HEK293 (cell line): ENCODE measurements at regions not wholly inside any gene's neighbourhood (a gene's known extent, or its start where the extent isn't known, plus 50 kb on each side); places are given as distances from the start of the nearest gene placed in this dataset.
"Not testable (repeated sequence)": the region's sequence is repeated elsewhere in the genome, so short reads cannot be mapped to it uniquely, and the experiment has no call there.

Experiments used
- CTCF ChIA-PET: fragments of 350-600 bp; formaldehyde crosslinking; extraction: SDS; loops from one replicate; lab custom pipeline; 2021; ENCODE audit warnings: antibody characterized with exemption; lab: Yijun Ruan, JAX
- POLR2A ChIA-PET: fragments of 300-600 bp; formaldehyde crosslinking; extraction: SDS; loops from one replicate; lab custom pipeline; 2020; ENCODE audit warnings: antibody characterized with exemption, inconsistent platforms; lab: Yijun Ruan, JAX
- H3K27ac ChIP-seq: fragments of 200-500 bp; sonication (Bioruptor generic); 2 replicates; pipeline ENCODE4 v1.5.1; 2014; ENCODE audit warnings: low read depth, low read length, control low read depth, inconsistent platforms; ENCODE audit errors: extremely low read depth
- H3K36me3 ChIP-seq, 2 experiments: fragments of 200-500 bp in 1 of 2; sonication (Bioruptor generic) in 1 of 2; 1 replicate in 1 of 2; 2 replicates in 1 of 2; pipeline ENCODE4 v1.5.1; 2014 to 2017; ENCODE audit warnings: inconsistent platforms in 2 of 2, low read length in 2 of 2; ENCODE audit not compliant: control insufficient read depth in 2 of 2, insufficient read depth in 1 of 2
- H3K4me1 ChIP-seq: fragments of 200-500 bp; sonication (Bioruptor generic); 2 replicates; pipeline ENCODE4 v1.5.1; 2014; ENCODE audit warnings: mild to moderate bottlenecking, low read length, inconsistent platforms; ENCODE audit not compliant: control insufficient read depth, insufficient read depth
- H3K4me3 ChIP-seq: 2 replicates; pipeline ENCODE4 v1.5.1; 2011; ENCODE audit warnings: low read depth, mild to moderate bottlenecking, control low read depth, low read length, moderate library complexity
- H3K9me3 ChIP-seq: fragments of 200-500 bp; sonication (Bioruptor generic); 2 replicates; pipeline ENCODE4 v1.5.1; 2014; ENCODE audit warnings: low read depth, low read length, inconsistent platforms; ENCODE audit not compliant: control insufficient read depth, insufficient read depth
- ELK4 ChIP-seq: IDR thresholded peaks from 2 replicates; pipeline ENCODE4 v1.6.1; 2011; ENCODE audit warnings: mild to moderate bottlenecking, low read depth, low read length, borderline replicate concordance
- GLI2 ChIP-seq: fragments of 450-650 bp; formaldehyde crosslinking; IDR thresholded peaks from 2 replicates; pipeline ENCODE4; 2017; ENCODE audit warnings: missing biosample characterization, missing genetic modification characterization, low read depth, borderline replicate concordance
- IKZF3 ChIP-seq: fragments of 450-650 bp; IDR thresholded peaks from 2 replicates; pipeline ENCODE4 v1.5.0; 2018; ENCODE audit warnings: missing biosample characterization, mild to moderate bottlenecking, missing genetic modification characterization, moderate library complexity
- KLF10 ChIP-seq: fragments of 450-650 bp; IDR thresholded peaks from 2 replicates; pipeline ENCODE4 v1.5.1; 2018; ENCODE audit warnings: missing biosample characterization, mild to moderate bottlenecking, missing genetic modification characterization
- ZBTB1 ChIP-seq: fragments of 450-650 bp; formaldehyde crosslinking; IDR thresholded peaks from 2 replicates; pipeline ENCODE4 v1.5.1; 2016; ENCODE audit warnings: missing biosample characterization, missing genetic modification characterization
- ZBTB11 ChIP-seq: fragments of 450-650 bp; formaldehyde crosslinking; conservative IDR thresholded peaks from 2 replicates; pipeline ENCODE4 v1.5.1; 2016; ENCODE audit warnings: low read depth, missing biosample characterization, missing genetic modification characterization
- ZBTB7A ChIP-seq: fragments of 450-650 bp; formaldehyde crosslinking; IDR thresholded peaks from 2 replicates; pipeline ENCODE4 v1.5.1; 2016; ENCODE audit warnings: low read depth, missing biosample characterization, missing genetic modification characterization
- ZEB2 ChIP-seq: fragments of 450-650 bp; formaldehyde crosslinking; IDR thresholded peaks from 2 replicates; pipeline ENCODE4 v1.5.1; 2016; ENCODE audit warnings: missing biosample characterization, missing genetic modification characterization
- ZFP41 ChIP-seq: fragments of 450-650 bp; formaldehyde crosslinking; IDR thresholded peaks from 2 replicates; pipeline ENCODE4 v1.5.1; 2016; ENCODE audit warnings: missing biosample characterization, missing genetic modification characterization, borderline replicate concordance
- ZNF23 ChIP-seq: fragments of 450-650 bp; formaldehyde crosslinking; IDR thresholded peaks from 2 replicates; pipeline ENCODE4 v1.5.1; 2016; ENCODE audit warnings: missing biosample characterization, missing genetic modification characterization, borderline replicate concordance
- ZNF248 ChIP-seq: fragments of 450-650 bp; formaldehyde crosslinking; IDR thresholded peaks from 2 replicates; pipeline ENCODE4 v1.5.1; 2017; ENCODE audit warnings: missing biosample characterization, missing genetic modification characterization
- ZNF324 ChIP-seq: fragments of 450-650 bp; formaldehyde crosslinking; IDR thresholded peaks from 2 replicates; pipeline ENCODE4 v1.5.1; 2016; ENCODE audit warnings: missing biosample characterization, missing genetic modification characterization
- ZNF366 ChIP-seq: fragments of 450-650 bp; formaldehyde crosslinking; conservative IDR thresholded peaks from 2 replicates; pipeline ENCODE4 v1.5.1; 2016; ENCODE audit warnings: missing biosample characterization, missing genetic modification characterization
- ZNF521 ChIP-seq: fragments of 450-650 bp; formaldehyde crosslinking; IDR thresholded peaks from 2 replicates; pipeline ENCODE4 v1.5.1; 2017; ENCODE audit warnings: missing biosample characterization, mild to moderate bottlenecking, missing genetic modification characterization
- ZNF621 ChIP-seq: fragments of 450-650 bp; formaldehyde crosslinking; IDR thresholded peaks from 2 replicates; pipeline ENCODE4 v1.5.1; 2017; ENCODE audit warnings: missing biosample characterization, missing genetic modification characterization
- TF ChIP-seq, protein P1 (sequence below): fragments of 450-650 bp; formaldehyde crosslinking; IDR thresholded peaks from 2 replicates; pipeline ENCODE4 v1.5.1; 2016; ENCODE audit warnings: missing biosample characterization, missing genetic modification characterization
- TF ChIP-seq, protein P2 (sequence below): fragments of 450-650 bp; formaldehyde crosslinking; IDR thresholded peaks from 2 replicates; pipeline ENCODE4 v1.5.1; 2016; ENCODE audit warnings: missing biosample characterization, missing genetic modification characterization
- TF ChIP-seq, protein P3 (sequence below): fragments of 450-650 bp; formaldehyde crosslinking; IDR thresholded peaks from 2 replicates; pipeline ENCODE4 v1.5.1; 2016; ENCODE audit warnings: missing biosample characterization, missing genetic modification characterization
- TF ChIP-seq, protein P4 (sequence below): fragments of 450-650 bp; formaldehyde crosslinking; IDR thresholded peaks from 2 replicates; pipeline ENCODE4 v1.5.1; 2016; ENCODE audit warnings: missing biosample characterization, missing genetic modification characterization, borderline replicate concordance

- POLR2A ChIA-PET, result no interaction called here
- CTCF ChIA-PET, result no interaction called here
- TF ChIP-seq ZNF248 (tag by site-specific recombination) (no peak), ZBTB1 (tag by site-specific recombination) (no peak), ZBTB11 (no peak), KLF10 (tag by site-specific recombination) (no peak), ZNF521 (tag by site-specific recombination) (no peak), IKZF3 (tag by site-specific recombination) (no peak), ZNF366 (no peak), GLI2 (tag by site-specific recombination) (no peak), ZBTB7A (tag by site-specific recombination) (no peak), ZFP41 (tag by site-specific recombination) (no peak), ZNF324 (tag by site-specific recombination) (no peak), ZNF621 (tag by site-specific recombination) (no peak), ZNF23 (tag by site-specific recombination) (no peak), ELK4 (no peak), ZEB2 (tag by site-specific recombination) (no peak)
- TF ChIP-seq, protein P1, sequence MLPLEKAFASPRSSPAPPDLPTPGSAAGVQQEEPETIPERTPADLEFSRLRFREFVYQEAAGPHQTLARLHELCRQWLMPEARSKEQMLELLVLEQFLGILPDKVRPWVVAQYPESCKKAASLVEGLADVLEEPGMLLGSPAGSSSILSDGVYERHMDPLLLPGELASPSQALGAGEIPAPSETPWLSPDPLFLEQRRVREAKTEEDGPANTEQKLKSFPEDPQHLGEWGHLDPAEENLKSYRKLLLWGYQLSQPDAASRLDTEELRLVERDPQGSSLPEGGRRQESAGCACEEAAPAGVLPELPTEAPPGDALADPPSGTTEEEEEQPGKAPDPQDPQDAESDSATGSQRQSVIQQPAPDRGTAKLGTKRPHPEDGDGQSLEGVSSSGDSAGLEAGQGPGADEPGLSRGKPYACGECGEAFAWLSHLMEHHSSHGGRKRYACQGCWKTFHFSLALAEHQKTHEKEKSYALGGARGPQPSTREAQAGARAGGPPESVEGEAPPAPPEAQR (tag by site-specific recombination), result no peak
- TF ChIP-seq, protein P2, sequence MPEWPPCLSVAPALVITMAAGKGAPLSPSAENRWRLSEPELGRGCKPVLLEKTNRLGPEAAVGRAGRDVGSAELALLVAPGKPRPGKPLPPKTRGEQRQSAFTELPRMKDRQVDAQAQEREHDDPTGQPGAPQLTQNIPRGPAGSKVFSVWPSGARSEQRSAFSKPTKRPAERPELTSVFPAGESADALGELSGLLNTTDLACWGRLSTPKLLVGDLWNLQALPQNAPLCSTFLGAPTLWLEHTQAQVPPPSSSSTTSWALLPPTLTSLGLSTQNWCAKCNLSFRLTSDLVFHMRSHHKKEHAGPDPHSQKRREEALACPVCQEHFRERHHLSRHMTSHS (tag by site-specific recombination), result no peak
- TF ChIP-seq, protein P3, sequence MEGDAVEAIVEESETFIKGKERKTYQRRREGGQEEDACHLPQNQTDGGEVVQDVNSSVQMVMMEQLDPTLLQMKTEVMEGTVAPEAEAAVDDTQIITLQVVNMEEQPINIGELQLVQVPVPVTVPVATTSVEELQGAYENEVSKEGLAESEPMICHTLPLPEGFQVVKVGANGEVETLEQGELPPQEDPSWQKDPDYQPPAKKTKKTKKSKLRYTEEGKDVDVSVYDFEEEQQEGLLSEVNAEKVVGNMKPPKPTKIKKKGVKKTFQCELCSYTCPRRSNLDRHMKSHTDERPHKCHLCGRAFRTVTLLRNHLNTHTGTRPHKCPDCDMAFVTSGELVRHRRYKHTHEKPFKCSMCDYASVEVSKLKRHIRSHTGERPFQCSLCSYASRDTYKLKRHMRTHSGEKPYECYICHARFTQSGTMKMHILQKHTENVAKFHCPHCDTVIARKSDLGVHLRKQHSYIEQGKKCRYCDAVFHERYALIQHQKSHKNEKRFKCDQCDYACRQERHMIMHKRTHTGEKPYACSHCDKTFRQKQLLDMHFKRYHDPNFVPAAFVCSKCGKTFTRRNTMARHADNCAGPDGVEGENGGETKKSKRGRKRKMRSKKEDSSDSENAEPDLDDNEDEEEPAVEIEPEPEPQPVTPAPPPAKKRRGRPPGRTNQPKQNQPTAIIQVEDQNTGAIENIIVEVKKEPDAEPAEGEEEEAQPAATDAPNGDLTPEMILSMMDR (tag by site-specific recombination), result no peak
- TF ChIP-seq, protein P4, sequence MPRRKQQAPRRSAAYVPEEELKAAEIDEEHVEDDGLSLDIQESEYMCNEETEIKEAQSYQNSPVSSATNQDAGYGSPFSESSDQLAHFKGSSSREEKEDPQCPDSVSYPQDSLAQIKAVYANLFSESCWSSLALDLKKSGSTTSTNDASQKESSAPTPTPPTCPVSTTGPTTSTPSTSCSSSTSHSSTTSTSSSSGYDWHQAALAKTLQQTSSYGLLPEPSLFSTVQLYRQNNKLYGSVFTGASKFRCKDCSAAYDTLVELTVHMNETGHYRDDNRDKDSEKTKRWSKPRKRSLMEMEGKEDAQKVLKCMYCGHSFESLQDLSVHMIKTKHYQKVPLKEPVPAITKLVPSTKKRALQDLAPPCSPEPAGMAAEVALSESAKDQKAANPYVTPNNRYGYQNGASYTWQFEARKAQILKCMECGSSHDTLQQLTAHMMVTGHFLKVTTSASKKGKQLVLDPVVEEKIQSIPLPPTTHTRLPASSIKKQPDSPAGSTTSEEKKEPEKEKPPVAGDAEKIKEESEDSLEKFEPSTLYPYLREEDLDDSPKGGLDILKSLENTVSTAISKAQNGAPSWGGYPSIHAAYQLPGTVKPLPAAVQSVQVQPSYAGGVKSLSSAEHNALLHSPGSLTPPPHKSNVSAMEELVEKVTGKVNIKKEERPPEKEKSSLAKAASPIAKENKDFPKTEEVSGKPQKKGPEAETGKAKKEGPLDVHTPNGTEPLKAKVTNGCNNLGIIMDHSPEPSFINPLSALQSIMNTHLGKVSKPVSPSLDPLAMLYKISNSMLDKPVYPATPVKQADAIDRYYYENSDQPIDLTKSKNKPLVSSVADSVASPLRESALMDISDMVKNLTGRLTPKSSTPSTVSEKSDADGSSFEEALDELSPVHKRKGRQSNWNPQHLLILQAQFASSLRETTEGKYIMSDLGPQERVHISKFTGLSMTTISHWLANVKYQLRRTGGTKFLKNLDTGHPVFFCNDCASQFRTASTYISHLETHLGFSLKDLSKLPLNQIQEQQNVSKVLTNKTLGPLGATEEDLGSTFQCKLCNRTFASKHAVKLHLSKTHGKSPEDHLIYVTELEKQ (tag by site-specific recombination), result no peak
These were observed 146.2 kb upstream of the FAT4 start for GRCh38 chr4:125168531-125168930.

GRCh38 chr4:125166012-125166411 is 148.7 kb upstream of the FAT4 start:
- H3K27ac ChIP-seq, H3K4me3 ChIP-seq, H3K9me3 ChIP-seq, CTCF ChIA-PET, H3K4me1 ChIP-seq, H3K36me3 ChIP-seq, POLR2A ChIA-PET: not testable (repeated sequence)

More at GRCh38 chr4:125168531-125168930, 146.2 kb upstream of the FAT4 start:
- H3K27ac ChIP-seq, result no peak overlapping the region
- no peak overlapping the region for H3K4me3 ChIP-seq
- H3K9me3 ChIP-seq, result no peaks in the 10 kb centered on the region
- no peaks in the 10 kb centered on the region for H3K4me1 ChIP-seq
- H3K36me3 ChIP-seq, result no peaks in the 10 kb centered on the region
